GM23338 (cell line): ENCODE measurements at regions not wholly inside any gene's neighbourhood (a gene's known extent, or its start where the extent isn't known, plus 50 kb on each side); places are given as distances from the start of the nearest gene placed in this dataset.

Experiments
- ATAC-seq: fragments of 200-7000 bp; cut with Tn5 transposase; 3 replicates; pipeline ENCODE4 v1.9.1; 2020
- DNase-seq: peaks from one replicate; pipeline ENCODE4 v3.0.0-alpha.2; 2015; ENCODE audit warnings: low spot score
- H2AFZ ChIP-seq: fragments of 200-600 bp; sonication (generic); 2 replicates; pipeline ENCODE4 v1.8.0; 2016; ENCODE audit warnings: antibody characterized with exemption, mild to moderate bottlenecking, moderate library complexity
- H3F3A ChIP-seq: fragments of 200-600 bp; sonication (generic); replicated peaks from 2 replicates; pipeline ENCODE4 v1.8.0; 2017; ENCODE audit warnings: antibody characterized with exemption, mixed run types, low read depth
- H3K27ac ChIP-seq: fragments of 200-600 bp; sonication (generic); 2 replicates; pipeline ENCODE4 v1.6.1; 2016; ENCODE audit warnings: low read depth
- H3K27me3 ChIP-seq: fragments of 200-600 bp; sonication (generic); 2 replicates; pipeline ENCODE4 v1.8.0; 2016; ENCODE audit warnings: mild to moderate bottlenecking, mixed run types, moderate library complexity; ENCODE audit not compliant: insufficient read depth
- H3K36me3 ChIP-seq: fragments of 200-600 bp; sonication (generic); 2 replicates; pipeline ENCODE4 v1.8.0; 2016; ENCODE audit warnings: mild to moderate bottlenecking; ENCODE audit not compliant: insufficient read depth
- H3K4me1 ChIP-seq: fragments of 200-600 bp; sonication (generic); 2 replicates; pipeline ENCODE4 v1.8.0; 2016; ENCODE audit warnings: mild to moderate bottlenecking, moderate library complexity; ENCODE audit not compliant: insufficient read depth
- H3K4me2 ChIP-seq: fragments of 200-600 bp; sonication (generic); 2 replicates; pipeline ENCODE4 v1.7.1; 2017; ENCODE audit warnings: mixed run types
- H3K4me3 ChIP-seq: fragments of 200-600 bp; sonication (generic); 2 replicates; pipeline ENCODE4 v1.6.1; 2016; ENCODE audit warnings: mixed run types
- H3K79me2 ChIP-seq: fragments of 200-600 bp; sonication (generic); replicated peaks from 2 replicates; pipeline ENCODE4 v1.8.0; 2017; ENCODE audit warnings: mild to moderate bottlenecking; ENCODE audit not compliant: insufficient read depth
- H3K9me2 ChIP-seq: fragments of 200-600 bp; sonication (generic); 2 replicates; pipeline ENCODE4 v1.8.0; 2017; ENCODE audit not compliant: insufficient read depth
- H4K20me1 ChIP-seq: fragments of 200-600 bp; sonication (generic); replicated peaks from 2 replicates; pipeline ENCODE4 v1.8.0; 2017; ENCODE audit warnings: mild to moderate bottlenecking; ENCODE audit not compliant: insufficient read depth
- H3K27ac Mint-ChIP-seq: 2 replicates; pipeline ENCODE4 v1.8.0; 2020; ENCODE audit warnings: inconsistent platforms, mild to moderate bottlenecking, moderate library complexity, mixed read lengths
- H3K27me3 Mint-ChIP-seq: 3 replicates; pipeline ENCODE4 v1.8.0; 2022; ENCODE audit warnings: low read depth, mild to moderate bottlenecking, moderate library complexity, mixed read lengths, inconsistent platforms; ENCODE audit not compliant: insufficient read depth, poor library complexity
- H3K36me3 Mint-ChIP-seq: 3 replicates; pipeline ENCODE4 v1.8.0; 2021; ENCODE audit warnings: low read depth, mild to moderate bottlenecking, inconsistent platforms, moderate library complexity, mixed read lengths
- H3K4me1 Mint-ChIP-seq: 3 replicates; pipeline ENCODE4 v1.8.0; 2020; ENCODE audit warnings: mild to moderate bottlenecking, inconsistent platforms, mixed read lengths
- H3K4me3 Mint-ChIP-seq: 3 replicates; pipeline ENCODE4 v1.8.0; 2021; ENCODE audit warnings: moderate library complexity, mild to moderate bottlenecking, inconsistent platforms, mixed read lengths
- H3K9me3 Mint-ChIP-seq: 3 replicates; pipeline ENCODE4 v1.8.0; 2020; ENCODE audit warnings: moderate library complexity, mild to moderate bottlenecking, inconsistent platforms, mixed read lengths
- CREB1 ChIP-seq: fragments of 250-450 bp; sonication (Bioruptor Pico); IDR thresholded peaks from 2 replicates; pipeline ENCODE4 v1.5.0; 2020; ENCODE audit warnings: low read depth, mild to moderate bottlenecking, moderate library complexity
- CTCF ChIP-seq, 2 experiments: fragments of 200-600 bp in 1 of 2; sonication (generic) in 1 of 2; conservative IDR thresholded peaks; 2 replicates each; pipeline versions ENCODE4 v1.5.1 to v1.6.1; 2016 to 2017; ENCODE audit warnings: antibody characterized with exemption in 2 of 2, low read depth in 2 of 2, mild to moderate bottlenecking in 2 of 2, moderate library complexity in 1 of 2
- ETS1 ChIP-seq: IDR thresholded peaks from 2 replicates; pipeline ENCODE4 v1.6.1; 2016; ENCODE audit warnings: antibody characterized with exemption
- EZH2 ChIP-seq: fragments of 200-600 bp; sonication (generic); IDR thresholded peaks from one replicate; pipeline ENCODE4 v1.8.0; 2017; ENCODE audit warnings: antibody characterized with exemption, mild to moderate bottlenecking, low read depth; ENCODE audit not compliant: unreplicated experiment
- EZH2phosphoT487 ChIP-seq: fragments of 200-600 bp; sonication (generic); IDR thresholded peaks from one replicate; pipeline ENCODE4 v1.8.1; 2018; ENCODE audit warnings: antibody characterized with exemption; ENCODE audit not compliant: unreplicated experiment
- JUNB ChIP-seq: IDR thresholded peaks from one replicate; pipeline ENCODE4 v1.6.1; 2016; ENCODE audit warnings: antibody characterized with exemption; ENCODE audit not compliant: unreplicated experiment
- NANOG ChIP-seq: IDR thresholded peaks from 2 replicates; pipeline ENCODE4 v1.6.1; 2016; ENCODE audit warnings: antibody characterized with exemption, borderline replicate concordance
- POLR2AphosphoS5 ChIP-seq: IDR thresholded peaks from 2 replicates; pipeline ENCODE4 v1.6.1; 2016; ENCODE audit warnings: antibody characterized with exemption, low read depth
- REST ChIP-seq: IDR thresholded peaks from one replicate; pipeline ENCODE4 v1.6.1; 2018; ENCODE audit warnings: antibody characterized with exemption; ENCODE audit not compliant: unreplicated experiment
- STAT1 ChIP-seq: IDR thresholded peaks from one replicate; pipeline ENCODE4 v1.6.1; 2016; ENCODE audit warnings: antibody characterized with exemption; ENCODE audit not compliant: unreplicated experiment
- ZNF114 ChIP-seq: fragments of 250-450 bp; sonication (Bioruptor Pico); IDR thresholded peaks from 2 replicates; pipeline ENCODE4 v1.5.0; 2020; ENCODE audit warnings: mild to moderate bottlenecking, moderate library complexity
- ZNF331 ChIP-seq: fragments of 250-450 bp; sonication (Bioruptor Pico); IDR thresholded peaks from 2 replicates; pipeline ENCODE4 v1.5.0; 2020; ENCODE audit warnings: low read depth, mild to moderate bottlenecking, moderate library complexity
- ZNF462 ChIP-seq: fragments of 250-450 bp; sonication (Bioruptor Pico); IDR thresholded peaks from 2 replicates; pipeline ENCODE4 v1.5.0; 2020; ENCODE audit warnings: mild to moderate bottlenecking, moderate library complexity

GRCh38 chr4:66351761-66352160, 681.5 kb upstream of the EPHA5 start:
- DNase-seq (no peak), ATAC-seq (no peak)

More at GRCh38 chr4:66351761-66352160, 681.5 kb upstream of the EPHA5 start:
- Histone ChIP-seq H3K4me3 (no peak overlapping the region), H3K4me2 (no peak overlapping the region), H3K27me3 (no peaks in the 10 kb centered on the region), H3F3A (no peaks in the 10 kb centered on the region), H2AFZ (no peak overlapping the region), H3K27ac (no peak overlapping the region), H3K4me1 (no peaks in the 10 kb centered on the region), H3K36me3 (no peaks in the 10 kb centered on the region), H3K9me2 (0 out of 2 replicates have a peak, but pooled peaks cover 3% of the 10 kb centered on the region), H3K79me2 (no peaks in the 10 kb centered on the region), H4K20me1 (no peaks in the 10 kb centered on the region)
- H3K9me3 Mint-ChIP-seq: no peaks in the 10 kb centered on the region
- no peaks in the 10 kb centered on the region for H3K4me1 Mint-ChIP-seq
- H3K27me3 Mint-ChIP-seq: peaks cover 3% of the 10 kb centered on the region
- H3K36me3 Mint-ChIP-seq: no peaks in the 10 kb centered on the region
- TF ChIP-seq ZNF114 (CRISPR knock-in tag) (no peak), ETS1 (no peak), EZH2phosphoT487 (no peak), JUNB (no peak), EZH2 (no peak), NANOG (no peak), ZNF331 (CRISPR knock-in tag) (no peak), REST (no peak), CREB1 (CRISPR knock-in tag) (no peak), CTCF (conservative IDR thresholded peaks at IDR 0.05; ENCODE audit: low read depth in 2 of 2) (no peak), ZNF462 (CRISPR knock-in tag) (no peak), POLR2AphosphoS5 (no peak), STAT1 (no peak)
- H3K4me3 Mint-ChIP-seq: no peak overlapping the region
- H3K27ac Mint-ChIP-seq: no peak overlapping the region
